RWPE2 (cell line): ENCODE measurements at regions not wholly inside any gene's neighbourhood (a gene's known extent, or its start where the extent isn't known, plus 50 kb on each side); places are given as distances from the start of the nearest gene placed in this dataset.

Experiments
- ATAC-seq: fragments of 200-7000 bp; cut with Tn5 transposase; 3 replicates; pipeline ENCODE4 v1.9.1; 2021; ENCODE audit warnings: low read depth
- DNase-seq: peaks from one replicate; pipeline ENCODE4 v3.0.0-alpha.2; 2020; ENCODE audit warnings: low spot score
- H3K27ac ChIP-seq: fragments of 450-650 bp; 2 replicates; pipeline ENCODE4 v1.5.1; 2017; ENCODE audit warnings: mild to moderate bottlenecking; ENCODE audit not compliant: poor library complexity, severe bottlenecking
- H3K27me3 ChIP-seq: fragments of 250-450 bp; sonication (Bioruptor Pico); 2 replicates; pipeline ENCODE4 v1.5.1; 2021; ENCODE audit warnings: mild to moderate bottlenecking, moderate library complexity; ENCODE audit not compliant: insufficient read depth, poor library complexity, severe bottlenecking
- H3K36me3 ChIP-seq: fragments of 250-450 bp; sonication (Bioruptor Pico); 2 replicates; pipeline ENCODE4 v1.5.1; 2020; ENCODE audit warnings: low read depth, mild to moderate bottlenecking, moderate library complexity
- H3K4me1 ChIP-seq: fragments of 250-450 bp; sonication (Bioruptor Pico); 2 replicates; pipeline ENCODE4 v1.5.1; 2021; ENCODE audit warnings: mild to moderate bottlenecking, moderate library complexity; ENCODE audit not compliant: insufficient read depth, poor library complexity, severe bottlenecking
- H3K4me3 ChIP-seq: fragments of 250-450 bp; sonication (Bioruptor Pico); 2 replicates; pipeline ENCODE4 v1.5.1; 2021; ENCODE audit warnings: mild to moderate bottlenecking, moderate library complexity; ENCODE audit not compliant: severe bottlenecking
- H3K9me3 ChIP-seq: fragments of 250-450 bp; sonication (Bioruptor Pico); 2 replicates; pipeline ENCODE4 v1.5.1; 2021; ENCODE audit warnings: mild to moderate bottlenecking, moderate library complexity; ENCODE audit not compliant: severe bottlenecking
- CTCF ChIP-seq: fragments of 450-650 bp; IDR thresholded peaks from one replicate; pipeline ENCODE4 v1.5.1; 2017; ENCODE audit warnings: mild to moderate bottlenecking, moderate library complexity; ENCODE audit not compliant: poor library complexity, severe bottlenecking

- Histone ChIP-seq H3K4me3 (no peak overlapping the region), H3K36me3 (no peaks in the 10 kb centered on the region), H3K9me3 (no peaks in the 10 kb centered on the region), H3K4me1 (no peaks in the 10 kb centered on the region), H3K27me3 (no peaks in the 10 kb centered on the region), H3K27ac (no peak overlapping the region)
- DNase-seq (no peak), ATAC-seq (no peak)
- TF ChIP-seq CTCF = no peak
Measured at GRCh38 chr2:19246496-19246895, 111.9 kb downstream of the OSR1 start.

GRCh38 chr2:19244460-19245363 lies 113.7 kb downstream of the OSR1 start:
- Histone ChIP-seq H3K9me3 (no peaks in the 10 kb centered on the region), H3K4me1 (no peaks in the 10 kb centered on the region), H3K27ac (no peak overlapping the region), H3K27me3 (no peaks in the 10 kb centered on the region), H3K4me3 (no peak overlapping the region), H3K36me3 (no peaks in the 10 kb centered on the region)
- DNase-seq (no peak), ATAC-seq (no peak)
- no peak for TF ChIP-seq CTCF

GRCh38 chr2:19238440-19239060 lies 119.9 kb downstream of the OSR1 start:
- no peak for DNase-seq
- Histone ChIP-seq H3K4me3 (no peak overlapping the region), H3K4me1 (peaks cover 26% of the 10 kb centered on the region), H3K9me3 (no peaks in the 10 kb centered on the region), H3K27ac (no peak overlapping the region), H3K27me3 (no peaks in the 10 kb centered on the region), H3K36me3 (no peaks in the 10 kb centered on the region)
- TF ChIP-seq CTCF = no peak
- no peak for ATAC-seq

GRCh38 chr2:19235308-19235707 lies 123.1 kb downstream of the OSR1 start:
- Histone ChIP-seq H3K27ac (peak overlapping the region; percentile 80), H3K36me3 (no peaks in the 10 kb centered on the region), H3K4me3 (no peak overlapping the region), H3K4me1 (peaks cover 26% of the 10 kb centered on the region), H3K9me3 (no peaks in the 10 kb centered on the region), H3K27me3 (no peaks in the 10 kb centered on the region)
- ATAC-seq (peak; percentile 100), DNase-seq (peak; percentile 66)
- TF ChIP-seq CTCF = no peak

- no peak for DNase-seq
- Histone ChIP-seq H3K9me3 (no peaks in the 10 kb centered on the region), H3K36me3 (no peaks in the 10 kb centered on the region), H3K27me3 (no peaks in the 10 kb centered on the region), H3K27ac (no peak overlapping the region), H3K4me1 (peaks cover 36% of the 10 kb centered on the region), H3K4me3 (no peak overlapping the region)
- ATAC-seq = no peak
- no peak for TF ChIP-seq CTCF
Measured at GRCh38 chr2:19232312-19232711, 126.1 kb downstream of the OSR1 start.
